H1 (cell line): ENCODE measurements at regions not wholly inside any gene's neighbourhood (a gene's known extent, or its start where the extent isn't known, plus 50 kb on each side); places are given as distances from the start of the nearest gene placed in this dataset.

Experiments used
- EZH2 ChIP-seq: fragments of 200-600 bp; sonication (generic); IDR thresholded peaks from 2 replicates; pipeline ENCODE4 v1.7.1; 2012; ENCODE audit warnings: low read depth, mild to moderate bottlenecking, moderate library complexity, low read length, inconsistent platforms; ENCODE audit not compliant: severe bottlenecking
- POU5F1 ChIP-seq: IDR thresholded peaks from 2 replicates; pipeline ENCODE4 v1.6.1; 2011; ENCODE audit warnings: low read depth, mild to moderate bottlenecking, low read length, moderate library complexity

DNA sequence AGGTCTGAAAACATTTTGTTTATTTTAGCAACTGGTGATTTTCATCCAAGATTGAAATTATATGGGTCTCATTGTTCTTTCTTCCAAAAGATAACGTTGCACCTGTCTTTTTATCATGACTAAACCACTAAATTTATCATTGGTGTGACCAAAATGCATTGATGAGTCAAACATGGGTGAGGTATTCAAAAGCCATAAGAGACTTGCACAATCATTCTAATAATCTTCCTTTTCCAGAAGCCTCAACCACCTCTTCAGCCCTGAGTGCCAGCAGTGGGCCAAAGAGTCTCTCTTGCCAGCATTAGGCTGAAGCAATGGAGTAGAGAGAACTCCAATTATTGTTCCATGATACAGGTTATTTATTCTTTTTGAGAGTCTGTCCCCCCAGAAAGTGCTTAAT lies 198.9 kb downstream of the LURAP1L start (continued):
- TF ChIP-seq EZH2 (no peak), POU5F1 (no peak)
- TF ChIP-seq, all 59 proteins: peak for 0
